Naive B cell (primary cell): ENCODE measurements at regions not wholly inside any gene's neighbourhood (a gene's known extent, or its start where the extent isn't known, plus 50 kb on each side); places are given as distances from the start of the nearest gene placed in this dataset.
A peak's percentile ranks its signal among the peaks of the same experiment; 100 is the strongest.

Experiments used
- ATAC-seq, 2 donors: fragments of 150-1000 bp; cut with Tn5 transposase; 2 replicates each; pipeline ENCODE4 v1.10.0; 2021; ENCODE audit warnings: low read depth in 2 of 2, mild to moderate bottlenecking in 2 of 2, moderate library complexity in 2 of 2
- DNase-seq: peaks from one replicate; pipeline ENCODE4 v3.0.0; 2022
- H3K27ac Mint-ChIP-seq, 6 donors: one replicate each; pipeline ENCODE4 v1.8.0; 2020 to 2022; ENCODE audit warnings: mild to moderate bottlenecking in 6 of 6, mixed read lengths in 6 of 6, moderate library complexity in 5 of 6, inconsistent platforms in 2 of 6
- H3K27me3 Mint-ChIP-seq, 3 donors: one replicate each; pipeline ENCODE4 v1.8.0; 2021 to 2022; ENCODE audit warnings: mixed read lengths in 3 of 3, mild to moderate bottlenecking in 1 of 3
- H3K36me3 Mint-ChIP-seq, 2 donors: one replicate each; pipeline ENCODE4 v1.8.0; 2020 to 2022; ENCODE audit warnings: mixed read lengths in 2 of 2, inconsistent platforms in 1 of 2, mild to moderate bottlenecking in 1 of 2
- H3K4me1 Mint-ChIP-seq, 3 donors: one replicate each; pipeline ENCODE4 v1.8.0; 2020 to 2022; ENCODE audit warnings: mixed read lengths in 3 of 3, inconsistent platforms in 1 of 3, mild to moderate bottlenecking in 1 of 3, moderate library complexity in 1 of 3
- H3K4me3 Mint-ChIP-seq, 8 donors: one replicate each; pipeline ENCODE4 v1.8.0; 2020 to 2022; ENCODE audit warnings: mild to moderate bottlenecking in 8 of 8, mixed read lengths in 8 of 8, moderate library complexity in 8 of 8, inconsistent platforms in 2 of 8
- H3K9me3 Mint-ChIP-seq, 7 donors: one replicate each; pipeline ENCODE4 v1.8.0; 2020 to 2022; ENCODE audit warnings: mixed read lengths in 7 of 7, mild to moderate bottlenecking in 5 of 7, inconsistent platforms in 2 of 7, moderate library complexity in 1 of 7

- Mint-ChIP-seq H3K4me3 (no peak overlapping the region), H3K36me3 (no peaks in the 10 kb centered on the region), H3K9me3 (no peaks in the 10 kb centered on the region), H3K27ac (no peak overlapping the region), H3K27me3 (no peaks in the 10 kb centered on the region), H3K4me1 (peaks cover 0 to 11% (median 4%) of the 10 kb centered on the region in 3 donors)
- DNase-seq (no peak), ATAC-seq (no peak)
Measured at GRCh38 chr4:78682070-78682469, 94.1 kb upstream of the BMP2K start.

DNA sequence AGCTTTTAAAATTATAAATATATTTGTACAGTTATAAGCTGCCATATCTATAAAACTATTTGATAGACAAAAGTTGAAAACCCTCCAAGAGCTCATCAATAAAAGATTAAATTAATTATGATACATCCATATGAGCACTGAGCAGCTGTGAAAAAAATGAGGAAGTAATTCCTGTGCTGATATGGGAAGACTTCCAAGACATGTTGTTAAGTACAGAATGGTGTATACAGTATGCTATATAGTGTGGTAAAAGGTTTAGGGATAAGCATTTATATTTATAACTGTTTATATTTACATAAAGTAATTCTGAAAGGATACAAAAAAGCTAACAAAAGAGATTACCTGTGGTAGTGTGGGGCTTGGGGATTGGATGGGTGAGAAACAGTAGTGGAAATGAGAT is 92.8 kb upstream of the BMP2K start:
- Mint-ChIP-seq H3K9me3 (no peaks in the 10 kb centered on the region), H3K36me3 (no peaks in the 10 kb centered on the region), H3K4me1 (peaks cover 0 to 5% (median 4%) of the 10 kb centered on the region in 3 donors), H3K27me3 (no peaks in the 10 kb centered on the region), H3K4me3 (no peak overlapping the region), H3K27ac (no peak overlapping the region)
- no peak for DNase-seq
- ATAC-seq: no peak

DNA sequence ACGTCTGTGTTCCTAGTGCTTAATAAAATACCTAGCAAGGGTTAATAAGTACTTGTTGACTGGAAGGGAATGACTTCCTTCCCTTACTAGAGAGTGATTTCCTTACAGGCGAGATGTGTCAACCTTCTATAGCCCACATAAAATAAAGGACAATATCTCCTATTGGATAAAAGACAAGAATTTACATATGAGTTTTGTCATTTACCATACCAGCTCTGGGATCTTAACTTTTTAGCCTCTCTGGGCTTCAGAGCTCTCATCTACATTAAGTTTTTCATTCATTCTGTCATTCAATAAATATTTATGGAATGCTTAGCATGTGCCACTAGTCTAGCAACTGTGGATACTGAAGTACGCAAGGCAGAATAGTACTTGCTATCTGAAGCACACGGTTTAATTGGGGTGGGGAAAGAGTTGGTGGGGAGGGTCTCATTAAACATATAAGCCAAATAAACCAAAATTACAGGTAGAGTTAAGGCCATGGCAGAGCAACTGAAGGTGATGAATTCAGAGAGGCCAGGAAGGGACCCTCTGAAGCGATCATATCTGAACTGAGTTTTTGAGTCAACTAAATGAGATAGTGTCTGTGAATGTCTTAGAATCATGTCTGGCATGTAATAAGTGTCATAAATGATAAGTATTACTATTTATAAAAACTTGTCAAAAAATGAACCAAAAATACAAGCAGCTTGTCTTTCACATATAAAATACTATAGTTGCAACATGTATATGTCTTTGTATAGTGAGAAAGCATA is 91.6 kb upstream of the BMP2K start:
- H3K27ac Mint-ChIP-seq: no peak overlapping the region
- peaks cover 0 to 5% (median 4%) of the 10 kb centered on the region in 3 donors for H3K4me1 Mint-ChIP-seq
- no peak overlapping the region for H3K4me3 Mint-ChIP-seq
- DNase-seq (no peak), ATAC-seq (no peak)
- H3K27me3 Mint-ChIP-seq: no peaks in the 10 kb centered on the region
- no peaks in the 10 kb centered on the region for H3K36me3 Mint-ChIP-seq
- H3K9me3 Mint-ChIP-seq: no peaks in the 10 kb centered on the region

- no peak overlapping the region for H3K27ac Mint-ChIP-seq
- peaks cover 16 to 28% (median 27%) of the 10 kb centered on the region in 3 donors for H3K4me1 Mint-ChIP-seq
- no peaks in the 10 kb centered on the region for H3K27me3 Mint-ChIP-seq
- no peak for ATAC-seq
- no peaks in the 10 kb centered on the region for H3K36me3 Mint-ChIP-seq
- H3K9me3 Mint-ChIP-seq: no peaks in the 10 kb centered on the region
- H3K4me3 Mint-ChIP-seq: no peak overlapping the region
- DNase-seq: no peak
Measured at GRCh38 chr4:78687818-78688217, 88.3 kb upstream of the BMP2K start.

DNA sequence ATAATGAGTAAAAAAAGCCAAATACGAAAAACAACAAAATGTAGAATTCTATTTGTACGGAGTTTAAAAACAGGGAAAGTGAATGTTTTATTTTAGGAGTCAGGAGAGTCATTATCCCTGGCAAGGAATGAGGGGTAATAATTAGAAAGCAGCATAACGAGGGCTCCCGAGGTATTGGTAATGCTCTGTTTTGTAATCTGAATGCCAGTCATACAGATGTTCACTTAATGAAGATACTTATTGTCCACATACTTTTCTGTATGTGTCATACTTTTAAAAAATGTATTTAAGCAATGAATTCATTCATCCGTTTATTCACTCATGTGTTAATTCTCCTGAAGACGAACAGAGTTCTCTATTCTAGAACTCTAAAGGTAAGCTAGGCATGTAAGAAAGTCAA is 87.8 kb upstream of the BMP2K start:
- ATAC-seq: no peak
- no peaks in the 10 kb centered on the region for H3K9me3 Mint-ChIP-seq
- no peaks in the 10 kb centered on the region for H3K36me3 Mint-ChIP-seq
- H3K4me3 Mint-ChIP-seq: no peak overlapping the region
- no peaks in the 10 kb centered on the region for H3K27me3 Mint-ChIP-seq
- no peak for DNase-seq
- H3K27ac Mint-ChIP-seq: no peak overlapping the region
- H3K4me1 Mint-ChIP-seq: peaks cover 16 to 32% (median 27%) of the 10 kb centered on the region in 3 donors

- H3K36me3 Mint-ChIP-seq: no peaks in the 10 kb centered on the region
- no peak overlapping the region for H3K4me3 Mint-ChIP-seq
- no peak overlapping the region for H3K27ac Mint-ChIP-seq
- ATAC-seq: no peak
- H3K27me3 Mint-ChIP-seq: no peaks in the 10 kb centered on the region
- no peaks in the 10 kb centered on the region for H3K9me3 Mint-ChIP-seq
- H3K4me1 Mint-ChIP-seq: peaks cover 16 to 28% (median 27%) of the 10 kb centered on the region in 3 donors
- DNase-seq: no peak
Measured at GRCh38 chr4:78689261-78689660, 86.9 kb upstream of the BMP2K start.

- ATAC-seq (no peak), DNase-seq (no peak)
- no peak overlapping the region for H3K4me3 Mint-ChIP-seq
- no peaks in the 10 kb centered on the region for H3K36me3 Mint-ChIP-seq
- peak overlapping the region in 2 of 6 donors; percentile 40 to 57 for H3K27ac Mint-ChIP-seq
- peaks cover 16 to 28% (median 27%) of the 10 kb centered on the region in 3 donors for H3K4me1 Mint-ChIP-seq
- no peaks in the 10 kb centered on the region for H3K9me3 Mint-ChIP-seq
- no peaks in the 10 kb centered on the region for H3K27me3 Mint-ChIP-seq
Measured at GRCh38 chr4:78689700-78690323, 86.3 kb upstream of the BMP2K start.

- Mint-ChIP-seq H3K36me3 (no peaks in the 10 kb centered on the region), H3K9me3 (no peaks in the 10 kb centered on the region), H3K27ac (peak overlapping the region in 5 of 6 donors; percentile 4 to 86 (median 34)), H3K4me1 (peaks cover 16 to 28% (median 27%) of the 10 kb centered on the region in 3 donors), H3K27me3 (no peaks in the 10 kb centered on the region), H3K4me3 (peak overlapping the region in 3 of 8 donors; percentile 21 to 64 (median 33))
- DNase-seq (no peak), ATAC-seq (peak in 1 of 2 donors; percentile 13)
Measured at GRCh38 chr4:78691334-78691754, 84.8 kb upstream of the BMP2K start.

GRCh38 chr4:78691971-78692821 is 84.0 kb upstream of the BMP2K start:
- Mint-ChIP-seq H3K27me3 (no peaks in the 10 kb centered on the region), H3K4me3 (peak overlapping the region in 1 of 8 donors; percentile 64), H3K36me3 (no peaks in the 10 kb centered on the region), H3K9me3 (no peaks in the 10 kb centered on the region), H3K27ac (peak overlapping the region in 3 of 6 donors; percentile 29 to 74 (median 34)), H3K4me1 (peaks cover 16 to 28% (median 27%) of the 10 kb centered on the region in 3 donors)
- DNase-seq: no peak
- peak; percentile 96 to 97 for ATAC-seq

- no peaks in the 10 kb centered on the region for H3K27me3 Mint-ChIP-seq
- ATAC-seq (no peak), DNase-seq (no peak)
- no peak overlapping the region for H3K4me3 Mint-ChIP-seq
- peaks cover 16 to 28% (median 27%) of the 10 kb centered on the region in 3 donors for H3K4me1 Mint-ChIP-seq
- no peaks in the 10 kb centered on the region for H3K36me3 Mint-ChIP-seq
- peak overlapping the region in 1 of 6 donors; percentile 12 for H3K27ac Mint-ChIP-seq
- no peaks in the 10 kb centered on the region for H3K9me3 Mint-ChIP-seq
Measured at GRCh38 chr4:78692822-78693170, 83.4 kb upstream of the BMP2K start.

DNA sequence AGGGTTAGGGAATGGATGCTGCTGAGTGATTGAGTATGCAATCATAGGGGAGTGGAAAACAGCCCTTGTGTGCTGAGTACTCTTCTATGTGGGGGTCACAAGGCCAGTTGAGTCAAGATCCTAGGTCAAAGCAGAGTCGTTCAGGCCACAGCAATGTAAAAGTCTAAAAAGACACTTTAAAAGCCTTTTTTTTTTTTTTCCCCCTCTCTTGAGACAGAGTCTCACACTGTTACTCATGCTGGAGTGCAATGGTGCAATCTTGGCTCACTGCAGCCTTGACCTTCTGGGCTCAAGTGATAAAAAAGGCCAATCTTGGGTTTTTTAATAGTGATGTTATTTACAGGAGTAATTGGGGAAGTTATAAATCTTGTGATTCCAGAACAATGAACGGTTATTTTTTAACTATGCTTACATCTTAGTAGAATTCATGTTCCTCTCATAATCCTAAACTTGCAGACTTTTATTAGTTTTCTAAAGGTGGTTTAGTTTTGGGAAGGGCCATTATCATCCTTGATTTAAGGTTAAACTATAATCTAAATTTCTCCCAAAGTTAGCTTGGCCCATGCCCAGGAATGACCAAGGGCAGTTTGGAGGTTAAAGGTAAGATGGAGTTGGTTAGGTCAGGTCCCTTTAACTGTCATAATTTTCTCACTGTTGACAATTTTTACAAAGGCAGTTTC is 82.2 kb upstream of the BMP2K start:
- H3K27ac Mint-ChIP-seq: peak overlapping the region in 1 of 6 donors; percentile 57
- no peaks in the 10 kb centered on the region for H3K9me3 Mint-ChIP-seq
- H3K4me1 Mint-ChIP-seq: peaks cover 16 to 28% (median 27%) of the 10 kb centered on the region in 3 donors
- ATAC-seq: no peak
- H3K36me3 Mint-ChIP-seq: no peaks in the 10 kb centered on the region
- no peaks in the 10 kb centered on the region for H3K27me3 Mint-ChIP-seq
- no peak overlapping the region for H3K4me3 Mint-ChIP-seq
- no peak for DNase-seq

DNA sequence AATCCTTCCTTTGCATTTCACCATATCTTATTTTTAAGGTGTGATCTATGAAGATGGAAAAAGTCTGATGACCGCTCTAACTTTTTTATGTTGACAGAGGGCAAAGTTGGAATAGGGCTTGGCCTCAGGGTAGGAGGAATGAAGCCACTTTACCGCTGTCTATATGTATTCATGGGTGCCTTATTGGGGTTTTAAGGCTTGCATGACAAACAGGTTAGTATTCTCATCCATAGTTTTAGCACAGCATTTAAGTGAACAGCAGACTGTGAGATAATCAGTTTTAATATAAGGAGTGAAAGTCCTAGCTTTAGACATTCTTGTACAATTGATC is 81.7 kb upstream of the BMP2K start:
- ATAC-seq: no peak
- Mint-ChIP-seq H3K9me3 (no peaks in the 10 kb centered on the region), H3K27me3 (no peaks in the 10 kb centered on the region), H3K4me1 (peaks cover 16 to 28% (median 27%) of the 10 kb centered on the region in 3 donors), H3K4me3 (no peak overlapping the region), H3K36me3 (no peaks in the 10 kb centered on the region), H3K27ac (no peak overlapping the region)
- no peak for DNase-seq

DNA sequence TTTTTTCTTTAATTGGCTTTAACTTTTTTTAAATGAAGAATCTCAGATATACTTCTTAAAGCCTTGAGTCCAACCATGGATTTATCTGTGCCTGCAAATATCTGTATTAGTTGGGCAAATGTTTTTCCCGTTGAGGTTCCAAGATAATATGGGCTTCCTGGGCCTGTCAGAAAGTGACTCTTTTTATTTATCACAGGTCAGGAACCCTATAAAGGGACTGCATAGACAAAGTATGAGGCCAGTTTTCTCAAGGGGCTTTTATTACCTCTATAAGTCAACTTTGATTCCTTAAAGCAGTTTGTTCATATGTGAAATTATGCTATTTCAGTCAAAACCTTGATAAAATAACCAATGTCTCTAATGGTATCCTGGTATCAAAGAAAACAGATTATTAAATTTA is 80.2 kb upstream of the BMP2K start:
- Mint-ChIP-seq H3K4me3 (no peak overlapping the region), H3K36me3 (no peaks in the 10 kb centered on the region), H3K9me3 (no peaks in the 10 kb centered on the region), H3K4me1 (peaks cover 13 to 23% (median 15%) of the 10 kb centered on the region in 3 donors), H3K27me3 (no peaks in the 10 kb centered on the region), H3K27ac (no peak overlapping the region)
- DNase-seq (no peak), ATAC-seq (no peak)
